ENCODE measurements at regions not wholly inside any gene's neighbourhood (a gene's known extent, or its start where the extent isn't known, plus 50 kb on each side); places are given as distances from the start of the nearest gene placed in this dataset.

DNA sequence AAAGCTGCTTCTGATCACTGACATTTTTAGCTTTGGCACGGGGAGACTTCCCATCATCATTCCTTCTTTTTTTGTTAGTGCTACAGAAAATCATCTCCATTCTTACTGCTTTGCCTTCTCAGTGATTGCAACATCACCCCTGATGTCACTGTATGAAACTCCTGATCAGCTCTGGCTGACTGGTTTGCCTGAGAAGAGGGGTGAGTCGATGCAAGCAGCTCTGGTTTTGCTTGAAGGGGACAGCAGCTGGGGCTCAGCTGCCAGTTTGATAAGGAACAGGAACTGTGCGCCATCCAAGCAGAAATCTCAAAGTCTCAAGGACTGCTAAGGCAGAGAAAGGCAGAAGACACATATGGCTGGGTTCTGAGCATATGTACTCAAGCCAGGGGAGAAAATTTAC lies 808.5 kb upstream of the CELF2 start:
- no peak overlapping the region for H3K4me2 ChIP-seq (ENCODE audit: low read length)
- no peaks in the 10 kb centered on the region for H3K36me3 ChIP-seq (ENCODE audit: control insufficient read depth in 1 of 2, insufficient read depth in 2 of 2, low read length in 2 of 2)
- ChIA-PET CTCF (no interaction called here), RAD21 (ENCODE audit: low non-redundant PET in 1 of 2, low total read pairs in 2 of 2, uncharacterized antibody in 2 of 2, unreplicated experiment in 2 of 2) (no interaction called here), POLR2A (no interaction called here)
- no peaks in the 10 kb centered on the region for H3K4me1 ChIP-seq (ENCODE audit: control insufficient read depth in 1 of 2, insufficient read depth in 2 of 2, low read length in 2 of 2)
- ATAC-seq (no peak), DNase-seq (ENCODE audit: low read depth, low spot score) (no peak)
- H3K9me3 ChIP-seq (ENCODE audit: control insufficient read depth in 1 of 2, insufficient read depth in 1 of 2, low read depth in 1 of 2, low read length in 2 of 2) = peaks cover 6 to 21% of the 10 kb centered on the region in 2 experiments; a peak in 2 of 4 replicates
- no TSS peak for BruUV-seq (replicated peaks)
- no peak overlapping the region for H2AFZ ChIP-seq (ENCODE audit: low read depth, low read length, poor library complexity, severe bottlenecking)
- no peaks in the 10 kb centered on the region for H3K79me2 ChIP-seq (ENCODE audit: insufficient read depth, low read length)
- no peaks in the 10 kb centered on the region for H4K20me1 ChIP-seq (ENCODE audit: insufficient read depth)
- intact Hi-C loops (cut with micrococcal nuclease) = no loop called here
- H3K27me3 ChIP-seq (ENCODE audit: insufficient read depth, low read length) = no peaks in the 10 kb centered on the region
- H3K9me2 ChIP-seq (ENCODE audit: insufficient read depth) = no peaks in the 10 kb centered on the region
- TF ChIP-seq POLR2AphosphoS5 (IDR thresholded peaks at IDR 0.05; ENCODE audit: low read depth, low read length) (no peak), POLR2A (IDR thresholded peaks at IDR 0.05; ENCODE audit: borderline replicate concordance, extremely low read depth, insufficient read depth, insufficient read length) (no peak), ZNF274 (IDR thresholded peaks at IDR 0.05; ENCODE audit: low read depth, low read length) (no peak), CEBPB (IDR thresholded peaks at IDR 0.05; ENCODE audit: low read depth) (no peak), FOSL1 (IDR thresholded peaks at IDR 0.05; ENCODE audit: low read depth) (no peak), SP1 (IDR thresholded peaks at IDR 0.05; ENCODE audit: low read depth) (no peak), ZFX (IDR thresholded peaks at IDR 0.05) (no peak), YY1 (IDR thresholded peaks at IDR 0.05; ENCODE audit: extremely low read depth, insufficient replicate concordance, low read depth, low read length) (no peak), ELF1 (IDR thresholded peaks at IDR 0.05; ENCODE audit: borderline replicate concordance, low read depth) (no peak), EGR1 (IDR thresholded peaks at IDR 0.05; ENCODE audit: low read depth) (no peak), EZH2 (IDR thresholded peaks at IDR 0.05) (no peak)
- TF ChIP-seq, protein P1, sequence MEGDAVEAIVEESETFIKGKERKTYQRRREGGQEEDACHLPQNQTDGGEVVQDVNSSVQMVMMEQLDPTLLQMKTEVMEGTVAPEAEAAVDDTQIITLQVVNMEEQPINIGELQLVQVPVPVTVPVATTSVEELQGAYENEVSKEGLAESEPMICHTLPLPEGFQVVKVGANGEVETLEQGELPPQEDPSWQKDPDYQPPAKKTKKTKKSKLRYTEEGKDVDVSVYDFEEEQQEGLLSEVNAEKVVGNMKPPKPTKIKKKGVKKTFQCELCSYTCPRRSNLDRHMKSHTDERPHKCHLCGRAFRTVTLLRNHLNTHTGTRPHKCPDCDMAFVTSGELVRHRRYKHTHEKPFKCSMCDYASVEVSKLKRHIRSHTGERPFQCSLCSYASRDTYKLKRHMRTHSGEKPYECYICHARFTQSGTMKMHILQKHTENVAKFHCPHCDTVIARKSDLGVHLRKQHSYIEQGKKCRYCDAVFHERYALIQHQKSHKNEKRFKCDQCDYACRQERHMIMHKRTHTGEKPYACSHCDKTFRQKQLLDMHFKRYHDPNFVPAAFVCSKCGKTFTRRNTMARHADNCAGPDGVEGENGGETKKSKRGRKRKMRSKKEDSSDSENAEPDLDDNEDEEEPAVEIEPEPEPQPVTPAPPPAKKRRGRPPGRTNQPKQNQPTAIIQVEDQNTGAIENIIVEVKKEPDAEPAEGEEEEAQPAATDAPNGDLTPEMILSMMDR (IDR thresholded peaks at IDR 0.05 in 2 of 3, conservative IDR thresholded peaks at IDR 0.05 in 1 of 3; ENCODE audit: borderline replicate concordance in 1 of 3, insufficient read depth in 1 of 3, low read depth in 2 of 3, low read length in 2 of 3) = no peak
- TF ChIP-seq, protein P2, sequence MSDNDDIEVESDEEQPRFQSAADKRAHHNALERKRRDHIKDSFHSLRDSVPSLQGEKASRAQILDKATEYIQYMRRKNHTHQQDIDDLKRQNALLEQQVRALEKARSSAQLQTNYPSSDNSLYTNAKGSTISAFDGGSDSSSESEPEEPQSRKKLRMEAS (IDR thresholded peaks at IDR 0.05) = no peak
- TF ChIP-seq, protein P3, sequence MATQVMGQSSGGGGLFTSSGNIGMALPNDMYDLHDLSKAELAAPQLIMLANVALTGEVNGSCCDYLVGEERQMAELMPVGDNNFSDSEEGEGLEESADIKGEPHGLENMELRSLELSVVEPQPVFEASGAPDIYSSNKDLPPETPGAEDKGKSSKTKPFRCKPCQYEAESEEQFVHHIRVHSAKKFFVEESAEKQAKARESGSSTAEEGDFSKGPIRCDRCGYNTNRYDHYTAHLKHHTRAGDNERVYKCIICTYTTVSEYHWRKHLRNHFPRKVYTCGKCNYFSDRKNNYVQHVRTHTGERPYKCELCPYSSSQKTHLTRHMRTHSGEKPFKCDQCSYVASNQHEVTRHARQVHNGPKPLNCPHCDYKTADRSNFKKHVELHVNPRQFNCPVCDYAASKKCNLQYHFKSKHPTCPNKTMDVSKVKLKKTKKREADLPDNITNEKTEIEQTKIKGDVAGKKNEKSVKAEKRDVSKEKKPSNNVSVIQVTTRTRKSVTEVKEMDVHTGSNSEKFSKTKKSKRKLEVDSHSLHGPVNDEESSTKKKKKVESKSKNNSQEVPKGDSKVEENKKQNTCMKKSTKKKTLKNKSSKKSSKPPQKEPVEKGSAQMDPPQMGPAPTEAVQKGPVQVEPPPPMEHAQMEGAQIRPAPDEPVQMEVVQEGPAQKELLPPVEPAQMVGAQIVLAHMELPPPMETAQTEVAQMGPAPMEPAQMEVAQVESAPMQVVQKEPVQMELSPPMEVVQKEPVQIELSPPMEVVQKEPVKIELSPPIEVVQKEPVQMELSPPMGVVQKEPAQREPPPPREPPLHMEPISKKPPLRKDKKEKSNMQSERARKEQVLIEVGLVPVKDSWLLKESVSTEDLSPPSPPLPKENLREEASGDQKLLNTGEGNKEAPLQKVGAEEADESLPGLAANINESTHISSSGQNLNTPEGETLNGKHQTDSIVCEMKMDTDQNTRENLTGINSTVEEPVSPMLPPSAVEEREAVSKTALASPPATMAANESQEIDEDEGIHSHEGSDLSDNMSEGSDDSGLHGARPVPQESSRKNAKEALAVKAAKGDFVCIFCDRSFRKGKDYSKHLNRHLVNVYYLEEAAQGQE (IDR thresholded peaks at IDR 0.05; ENCODE audit: low read depth) = no peak
- no peak overlapping the region for H3K9ac ChIP-seq (ENCODE audit: low read length)
- no peak overlapping the region for H3K27ac ChIP-seq (ENCODE audit: low read depth, low read length)
- no peak overlapping the region for H3K4me3 ChIP-seq (replicated peaks in 1 of 2; ENCODE audit: low read depth in 1 of 2, low read length in 2 of 2)

Data from HCT116 (cell line).